Panc1 (cell line): ENCODE measurements at regions not wholly inside any gene's neighbourhood (a gene's known extent, or its start where the extent isn't known, plus 50 kb on each side); places are given as distances from the start of the nearest gene placed in this dataset.

Experiments
- ATAC-seq: fragments of 200-7000 bp; cut with Tn5 transposase; 2 replicates; pipeline ENCODE4 v1.9.1; 2020; ENCODE audit warnings: mild to moderate bottlenecking, moderate library complexity
- BruUV-seq: library from RNA; stranded (reverse); fragments of 400-500 nt; replicated peaks from 2 replicates; lab custom pipeline; 2021; lab: Mats Ljungman, UMichigan
- CTCF ChIA-PET: fragments of 300-600 bp; sonication (Branson Sonifier 250); formaldehyde crosslinking; loops from one replicate; lab custom pipeline; 2022; ENCODE audit warnings: antibody characterized with exemption; lab: Charles Lee
- POLR2A ChIA-PET: fragments of 300-600 bp; sonication (Branson Sonifier 250); formaldehyde crosslinking; loops from one replicate; lab custom pipeline; 2022; ENCODE audit warnings: antibody characterized with exemption; lab: Charles Lee
- DNase-seq: peaks from one replicate; pipeline ENCODE4 v3.0.0-alpha.2; 2010; ENCODE audit warnings: low read depth, low spot score
- H3K27ac ChIP-seq: 2 replicates; pipeline ENCODE4 v1.5.1; 2011; ENCODE audit warnings: mild to moderate bottlenecking, low read length, inconsistent platforms
- H3K27me3 ChIP-seq: fragments of 200-500 bp; sonication (Bioruptor generic); 2 replicates; pipeline ENCODE4 v1.6.0; 2014; ENCODE audit warnings: low read length, inconsistent platforms; ENCODE audit not compliant: control insufficient read depth, insufficient read depth
- H3K36me3 ChIP-seq: fragments of 200-500 bp; sonication (Bioruptor generic); 2 replicates; pipeline ENCODE4 v1.5.1; 2014; ENCODE audit warnings: inconsistent platforms, mild to moderate bottlenecking, low read length, moderate library complexity; ENCODE audit not compliant: control insufficient read depth, insufficient read depth
- H3K4me1 ChIP-seq: 2 replicates; pipeline ENCODE4 v1.5.1; 2011; ENCODE audit warnings: inconsistent platforms, mild to moderate bottlenecking, low read length, moderate library complexity; ENCODE audit not compliant: control insufficient read depth, insufficient read depth
- H3K4me3 ChIP-seq, 2 experiments: 2 replicates each; pipeline ENCODE4 v1.5.1; 2011 to 2012; ENCODE audit warnings: low read depth in 2 of 2, low read length in 2 of 2, mild to moderate bottlenecking in 2 of 2, inconsistent platforms in 1 of 2, moderate library complexity in 1 of 2
- H3K9me3 ChIP-seq: fragments of 200-500 bp; sonication (Bioruptor generic); 2 replicates; pipeline ENCODE4 v1.5.1; 2014; ENCODE audit warnings: low read depth, mild to moderate bottlenecking, inconsistent platforms, low read length, moderate library complexity; ENCODE audit not compliant: control insufficient read depth, insufficient read depth
- CTCF ChIP-seq: fragments of 450-650 bp; IDR thresholded peaks from 2 replicates; pipeline ENCODE4 v1.5.1; 2017; ENCODE audit warnings: mild to moderate bottlenecking
- POLR2AphosphoS5 ChIP-seq: IDR thresholded peaks from 2 replicates; pipeline ENCODE4 v1.6.1; 2012; ENCODE audit warnings: mild to moderate bottlenecking, low read depth, low read length, moderate library complexity
- REST ChIP-seq, 2 experiments: IDR thresholded peaks; 2 replicates each; pipeline ENCODE4 v1.6.1; 2011 to 2012; ENCODE audit warnings: low read depth in 2 of 2, control low read depth in 1 of 2, low read length in 1 of 2, mild to moderate bottlenecking in 1 of 2, moderate library complexity in 1 of 2; ENCODE audit not compliant: insufficient read depth in 1 of 2
- SIN3A ChIP-seq: IDR thresholded peaks from 2 replicates; pipeline ENCODE4 v1.6.1; 2012; ENCODE audit warnings: low read depth, mild to moderate bottlenecking, low read length, moderate library complexity, borderline replicate concordance; ENCODE audit not compliant: insufficient read depth
- TCF7L2 ChIP-seq: IDR thresholded peaks from 2 replicates; pipeline ENCODE4 v1.6.1; 2011; ENCODE audit warnings: mild to moderate bottlenecking, low read depth, low read length, inconsistent platforms
- in situ Hi-C: cut with HindIII; loops from 2 replicates; pipeline ENCODE4 v1.10.0; 2016; ENCODE audit warnings: low sequenced_read_pairs, low pct_unique_long_range_greater_than_20kb
- intact Hi-C: fragments of 100-400 bp; cut with micrococcal nuclease; formaldehyde crosslinking; loops from one replicate; pipeline ENCODE4 v1.10.0; 2022; ENCODE audit not compliant: unreplicated experiment

GRCh38 chr6:141977782-141978181 lies 154.9 kb upstream of the GJE1 start:
- Histone ChIP-seq H3K27ac (no peak overlapping the region), H3K9me3 (0 out of 2 replicates have a peak, but pooled peaks cover 4% of the 10 kb centered on the region), H3K4me1 (no peaks in the 10 kb centered on the region), H3K4me3 (no peak overlapping the region), H3K36me3 (no peaks in the 10 kb centered on the region), H3K27me3 (no peaks in the 10 kb centered on the region)
- ATAC-seq (no peak), DNase-seq (no peak)
- BruUV-seq, result no TSS peak
- ChIA-PET CTCF (no interaction called here), POLR2A (no interaction called here)
- in situ Hi-C loops, result no loop called here
- TF ChIP-seq TCF7L2, result no peak
- no peak for TF ChIP-seq SIN3A
- TF ChIP-seq REST (IDR thresholded peaks at IDR 0.05; ENCODE audit: insufficient read depth in 1 of 2, low read depth in 2 of 2, low read length in 1 of 2), result no peak
- no peak for TF ChIP-seq POLR2AphosphoS5
- TF ChIP-seq CTCF, result no peak
- intact Hi-C loops, result no loop called here

- ChIA-PET POLR2A (no interaction called here), CTCF (no interaction called here)
- in situ Hi-C loops, result no loop called here
Observed at GRCh38 chr6:141976994-141977393, 155.7 kb upstream of the GJE1 start.

More at GRCh38 chr6:141976994-141977393, 155.7 kb upstream of the GJE1 start:
- intact Hi-C loops, result no loop called here
- ATAC-seq, result no peak
- 0 out of 2 replicates have a peak, but pooled peaks cover 4% of the 10 kb centered on the region for H3K9me3 ChIP-seq
- no TSS peak for BruUV-seq
- no peak overlapping the region for H3K4me3 ChIP-seq
- no peak for DNase-seq
- H3K27me3 ChIP-seq, result no peaks in the 10 kb centered on the region
- H3K4me1 ChIP-seq, result no peaks in the 10 kb centered on the region
- H3K36me3 ChIP-seq, result no peaks in the 10 kb centered on the region
- TF ChIP-seq CTCF (no peak), REST (IDR thresholded peaks at IDR 0.05; ENCODE audit: insufficient read depth in 1 of 2, low read depth in 2 of 2, low read length in 1 of 2) (no peak), SIN3A (no peak), POLR2AphosphoS5 (no peak), TCF7L2 (no peak)
- no peak overlapping the region for H3K27ac ChIP-seq
